ENCODE measurements at regions not wholly inside any gene's neighbourhood (a gene's known extent, or its start where the extent isn't known, plus 50 kb on each side); places are given as distances from the start of the nearest gene placed in this dataset.
A peak's percentile ranks its signal among the peaks of the same experiment; 100 is the strongest.

GRCh38 chr7:27424749-27425148, 182.1 kb downstream of the EVX1 start:
- no peak overlapping the region for H3K4me3 ChIP-seq (ENCODE audit: control insufficient read depth, low read depth, low read length)
- peak; percentile 19 for DNase-seq (ENCODE audit: low read depth)
- TF ChIP-seq CTCF (conservative IDR thresholded peaks at IDR 0.05; ENCODE audit: control insufficient read depth, insufficient read depth, low read depth, low read length), result no peak

- no peak for TF ChIP-seq CTCF (conservative IDR thresholded peaks at IDR 0.05; ENCODE audit: control insufficient read depth, insufficient read depth, low read depth, low read length)
- DNase-seq (ENCODE audit: low read depth), result no peak
- no peak overlapping the region for H3K4me3 ChIP-seq (ENCODE audit: control insufficient read depth, low read depth, low read length)
Observed at GRCh38 chr7:27427416-27427815, 184.8 kb downstream of the EVX1 start.

GRCh38 chr7:27430105-27430504, 187.5 kb downstream of the EVX1 start:
- no peak for TF ChIP-seq CTCF (conservative IDR thresholded peaks at IDR 0.05; ENCODE audit: control insufficient read depth, insufficient read depth, low read depth, low read length)
- no peak overlapping the region for H3K4me3 ChIP-seq (ENCODE audit: control insufficient read depth, low read depth, low read length)
- no peak for DNase-seq (ENCODE audit: low read depth)

GRCh38 chr7:27431465-27431864, 188.9 kb downstream of the EVX1 start:
- no peak for DNase-seq (ENCODE audit: low read depth)
- H3K4me3 ChIP-seq (ENCODE audit: control insufficient read depth, low read depth, low read length), result no peak overlapping the region
- no peak for TF ChIP-seq CTCF (conservative IDR thresholded peaks at IDR 0.05; ENCODE audit: control insufficient read depth, insufficient read depth, low read depth, low read length)

- no peak for TF ChIP-seq CTCF (conservative IDR thresholded peaks at IDR 0.05; ENCODE audit: control insufficient read depth, insufficient read depth, low read depth, low read length)
- H3K4me3 ChIP-seq (ENCODE audit: control insufficient read depth, low read depth, low read length), result no peak overlapping the region
- no peak for DNase-seq (ENCODE audit: low read depth)
Observed at GRCh38 chr7:27433581-27433980, 191.0 kb downstream of the EVX1 start.

GRCh38 chr7:27434756-27435400, 192.3 kb downstream of the EVX1 start:
- H3K4me3 ChIP-seq (ENCODE audit: control insufficient read depth, low read depth, low read length), result no peak overlapping the region
- peak; percentile 35 for DNase-seq (ENCODE audit: low read depth)
- TF ChIP-seq CTCF (conservative IDR thresholded peaks at IDR 0.05; ENCODE audit: control insufficient read depth, insufficient read depth, low read depth, low read length), result peak; percentile 26

GRCh38 chr7:27435461-27435860, 192.9 kb downstream of the EVX1 start:
- no peak overlapping the region for H3K4me3 ChIP-seq (ENCODE audit: control insufficient read depth, low read depth, low read length)
- peak; percentile 61 for DNase-seq (ENCODE audit: low read depth)
- TF ChIP-seq CTCF (conservative IDR thresholded peaks at IDR 0.05; ENCODE audit: control insufficient read depth, insufficient read depth, low read depth, low read length), result no peak

All from fibroblast of mammary gland (primary cell).